ENCODE measurements at regions not wholly inside any gene's neighbourhood (a gene's known extent, or its start where the extent isn't known, plus 50 kb on each side); places are given as distances from the start of the nearest gene placed in this dataset.

DNA sequence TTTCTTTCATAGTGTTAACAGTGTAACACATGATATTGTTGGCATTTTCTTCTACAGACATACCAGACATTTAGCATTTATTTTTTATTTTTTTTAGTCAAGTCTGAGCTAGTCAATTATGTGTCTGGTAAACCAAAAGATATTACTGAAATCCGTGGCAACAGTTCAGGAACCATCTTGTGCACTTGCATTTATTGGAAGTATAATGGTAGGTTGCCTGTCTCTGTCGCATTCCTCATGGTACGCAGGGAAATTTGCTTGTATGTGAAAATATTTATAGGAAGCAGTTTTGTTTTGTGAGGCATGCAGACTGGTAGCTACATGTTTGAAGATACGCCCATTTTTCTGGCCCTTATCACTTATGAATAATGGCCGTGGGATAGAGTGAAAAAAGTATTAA, 186.1 kb upstream of the SLC38A2 start:
- TF ChIP-seq, protein P1, sequence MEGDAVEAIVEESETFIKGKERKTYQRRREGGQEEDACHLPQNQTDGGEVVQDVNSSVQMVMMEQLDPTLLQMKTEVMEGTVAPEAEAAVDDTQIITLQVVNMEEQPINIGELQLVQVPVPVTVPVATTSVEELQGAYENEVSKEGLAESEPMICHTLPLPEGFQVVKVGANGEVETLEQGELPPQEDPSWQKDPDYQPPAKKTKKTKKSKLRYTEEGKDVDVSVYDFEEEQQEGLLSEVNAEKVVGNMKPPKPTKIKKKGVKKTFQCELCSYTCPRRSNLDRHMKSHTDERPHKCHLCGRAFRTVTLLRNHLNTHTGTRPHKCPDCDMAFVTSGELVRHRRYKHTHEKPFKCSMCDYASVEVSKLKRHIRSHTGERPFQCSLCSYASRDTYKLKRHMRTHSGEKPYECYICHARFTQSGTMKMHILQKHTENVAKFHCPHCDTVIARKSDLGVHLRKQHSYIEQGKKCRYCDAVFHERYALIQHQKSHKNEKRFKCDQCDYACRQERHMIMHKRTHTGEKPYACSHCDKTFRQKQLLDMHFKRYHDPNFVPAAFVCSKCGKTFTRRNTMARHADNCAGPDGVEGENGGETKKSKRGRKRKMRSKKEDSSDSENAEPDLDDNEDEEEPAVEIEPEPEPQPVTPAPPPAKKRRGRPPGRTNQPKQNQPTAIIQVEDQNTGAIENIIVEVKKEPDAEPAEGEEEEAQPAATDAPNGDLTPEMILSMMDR (IDR thresholded peaks at IDR 0.05; ENCODE audit: poor library complexity, severe bottlenecking) = no peak
- TF ChIP-seq EZH2 (IDR thresholded peaks at IDR 0.05; ENCODE audit: borderline replicate concordance, insufficient read depth, low read length, poor library complexity, severe bottlenecking) (no peak), SMC3 (conservative IDR thresholded peaks at IDR 0.05; ENCODE audit: poor library complexity) (no peak), MXI1 (conservative IDR thresholded peaks at IDR 0.05; ENCODE audit: poor library complexity, severe bottlenecking) (no peak), RAD21 (conservative IDR thresholded peaks at IDR 0.05) (no peak), TAF1 (IDR thresholded peaks at IDR 0.05; ENCODE audit: low read depth) (no peak), POLR2AphosphoS5 (IDR thresholded peaks at IDR 0.05) (no peak), EP300 (conservative IDR thresholded peaks at IDR 0.05; ENCODE audit: poor library complexity, severe bottlenecking) (no peak)
- TF ChIP-seq, protein P2, sequence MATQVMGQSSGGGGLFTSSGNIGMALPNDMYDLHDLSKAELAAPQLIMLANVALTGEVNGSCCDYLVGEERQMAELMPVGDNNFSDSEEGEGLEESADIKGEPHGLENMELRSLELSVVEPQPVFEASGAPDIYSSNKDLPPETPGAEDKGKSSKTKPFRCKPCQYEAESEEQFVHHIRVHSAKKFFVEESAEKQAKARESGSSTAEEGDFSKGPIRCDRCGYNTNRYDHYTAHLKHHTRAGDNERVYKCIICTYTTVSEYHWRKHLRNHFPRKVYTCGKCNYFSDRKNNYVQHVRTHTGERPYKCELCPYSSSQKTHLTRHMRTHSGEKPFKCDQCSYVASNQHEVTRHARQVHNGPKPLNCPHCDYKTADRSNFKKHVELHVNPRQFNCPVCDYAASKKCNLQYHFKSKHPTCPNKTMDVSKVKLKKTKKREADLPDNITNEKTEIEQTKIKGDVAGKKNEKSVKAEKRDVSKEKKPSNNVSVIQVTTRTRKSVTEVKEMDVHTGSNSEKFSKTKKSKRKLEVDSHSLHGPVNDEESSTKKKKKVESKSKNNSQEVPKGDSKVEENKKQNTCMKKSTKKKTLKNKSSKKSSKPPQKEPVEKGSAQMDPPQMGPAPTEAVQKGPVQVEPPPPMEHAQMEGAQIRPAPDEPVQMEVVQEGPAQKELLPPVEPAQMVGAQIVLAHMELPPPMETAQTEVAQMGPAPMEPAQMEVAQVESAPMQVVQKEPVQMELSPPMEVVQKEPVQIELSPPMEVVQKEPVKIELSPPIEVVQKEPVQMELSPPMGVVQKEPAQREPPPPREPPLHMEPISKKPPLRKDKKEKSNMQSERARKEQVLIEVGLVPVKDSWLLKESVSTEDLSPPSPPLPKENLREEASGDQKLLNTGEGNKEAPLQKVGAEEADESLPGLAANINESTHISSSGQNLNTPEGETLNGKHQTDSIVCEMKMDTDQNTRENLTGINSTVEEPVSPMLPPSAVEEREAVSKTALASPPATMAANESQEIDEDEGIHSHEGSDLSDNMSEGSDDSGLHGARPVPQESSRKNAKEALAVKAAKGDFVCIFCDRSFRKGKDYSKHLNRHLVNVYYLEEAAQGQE (IDR thresholded peaks at IDR 0.05; ENCODE audit: borderline replicate concordance) = no peak
